A673 (cell line): ENCODE measurements at regions not wholly inside any gene's neighbourhood (a gene's known extent, or its start where the extent isn't known, plus 50 kb on each side); places are given as distances from the start of the nearest gene placed in this dataset.
"Not testable (repeated sequence)": the region's sequence is repeated elsewhere in the genome, so short reads cannot be mapped to it uniquely, and the experiment has no call there.

Experiments
- BruUV-seq: library from RNA; stranded (reverse); fragments of 400-500 nt; replicated peaks from 2 replicates; lab custom pipeline; 2021; lab: Mats Ljungman, UMichigan
- CTCF ChIA-PET: fragments of 300-600 bp; sonication (Branson Sonifier 250); formaldehyde crosslinking; loops from one replicate; lab custom pipeline; 2022; ENCODE audit warnings: antibody characterized with exemption; lab: Charles Lee
- POLR2A ChIA-PET: fragments of 300-600 bp; sonication (Branson Sonifier 250); formaldehyde crosslinking; loops from one replicate; lab custom pipeline; 2022; ENCODE audit warnings: antibody characterized with exemption; ENCODE audit not compliant: low non-redundant PET; lab: Charles Lee
- DNase-seq: peaks from one replicate; pipeline ENCODE4 v3.0.0-alpha.2; 2015; ENCODE audit warnings: low spot score
- H3K27ac ChIP-seq: fragments of 200-600 bp; sonication (generic); 2 replicates; pipeline ENCODE4 v1.5.1; 2016; ENCODE audit warnings: mixed run types, low read depth, mild to moderate bottlenecking, mixed read lengths, antibody characterized with exemption, low read length; ENCODE audit not compliant: poor library complexity, severe bottlenecking
- H3K27me3 ChIP-seq: fragments of 200-600 bp; sonication (generic); replicated peaks from 2 replicates; pipeline ENCODE4 v1.6.1; 2017; ENCODE audit warnings: mixed run types, low read depth, mild to moderate bottlenecking, mixed read lengths, antibody characterized with exemption, low read length; ENCODE audit not compliant: insufficient read depth, poor library complexity
- H3K36me3 ChIP-seq: fragments of 200-600 bp; sonication (generic); 2 replicates; pipeline ENCODE4 v1.6.1; 2016; ENCODE audit warnings: mixed run types, mild to moderate bottlenecking, mixed read lengths, antibody characterized with exemption, low read length; ENCODE audit not compliant: insufficient read depth, poor library complexity, severe bottlenecking
- H3K4me1 ChIP-seq: fragments of 200-600 bp; sonication (generic); 2 replicates; pipeline ENCODE4 v1.6.1; 2017; ENCODE audit warnings: mixed run types, mild to moderate bottlenecking, mixed read lengths, antibody characterized with exemption, low read length; ENCODE audit not compliant: insufficient read depth, poor library complexity, severe bottlenecking
- H3K4me3 ChIP-seq: fragments of 200-600 bp; sonication (generic); 2 replicates; pipeline ENCODE4 v1.5.1; 2016; ENCODE audit warnings: low read depth, mixed run types, mild to moderate bottlenecking, mixed read lengths, low read length; ENCODE audit not compliant: poor library complexity, severe bottlenecking
- H3K9me3 ChIP-seq: fragments of 200-600 bp; sonication (generic); 2 replicates; pipeline ENCODE4 v1.6.1; 2016; ENCODE audit warnings: mixed run types, low read depth, mild to moderate bottlenecking, mixed read lengths, antibody characterized with exemption, low read length; ENCODE audit not compliant: poor library complexity, severe bottlenecking
- CTCF ChIP-seq: fragments of 300-800, 200-600 bp; sonication (generic); conservative IDR thresholded peaks from 2 replicates; pipeline ENCODE4 v1.5.1; 2017; ENCODE audit warnings: low read depth, mild to moderate bottlenecking, antibody characterized with exemption, low read length, moderate library complexity, mixed read lengths
- EZH2 ChIP-seq: fragments of 200-600 bp; sonication (generic); IDR thresholded peaks from 2 replicates; pipeline ENCODE4 v1.6.1; 2017; ENCODE audit warnings: borderline replicate concordance, low read depth, mild to moderate bottlenecking, mixed read lengths, antibody characterized with exemption, low read length; ENCODE audit not compliant: poor library complexity, severe bottlenecking
- intact Hi-C: fragments of 100-400 bp; cut with micrococcal nuclease; formaldehyde crosslinking; loops from one replicate; pipeline ENCODE4 v1.10.0; 2022; ENCODE audit not compliant: unreplicated experiment

DNA sequence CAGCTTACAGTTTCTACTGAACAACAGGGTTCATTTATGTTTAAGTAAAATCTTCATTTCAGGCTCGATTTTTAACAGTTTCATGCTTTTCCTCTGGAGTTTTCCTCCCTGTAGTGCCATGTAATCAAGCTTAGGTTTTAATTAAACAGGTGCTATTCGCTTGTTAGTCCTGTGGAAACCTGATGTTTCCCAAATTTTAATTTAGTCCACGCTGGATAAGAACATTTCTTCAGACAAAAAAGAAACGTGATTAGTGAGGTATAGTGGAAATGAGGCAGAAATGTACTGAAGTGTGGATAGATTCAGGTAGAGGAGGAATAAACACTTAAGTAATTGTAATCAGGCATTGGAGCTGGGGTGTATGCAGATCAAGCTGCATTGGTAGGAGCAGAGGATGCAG, 1217.5 kb downstream of the AACS start:
- H3K4me3 ChIP-seq: no peak overlapping the region
- TF ChIP-seq CTCF (no peak), EZH2 (no peak)
- intact Hi-C loops: no loop called here
- H3K9me3 ChIP-seq: no peaks in the 10 kb centered on the region
- no peaks in the 10 kb centered on the region for H3K4me1 ChIP-seq
- no peaks in the 10 kb centered on the region for H3K36me3 ChIP-seq
- H3K27me3 ChIP-seq: no peaks in the 10 kb centered on the region
- BruUV-seq: no TSS peak
- H3K27ac ChIP-seq: no peak overlapping the region
- ChIA-PET CTCF (no interaction called here), POLR2A (no interaction called here)
- DNase-seq: no peak

DNA sequence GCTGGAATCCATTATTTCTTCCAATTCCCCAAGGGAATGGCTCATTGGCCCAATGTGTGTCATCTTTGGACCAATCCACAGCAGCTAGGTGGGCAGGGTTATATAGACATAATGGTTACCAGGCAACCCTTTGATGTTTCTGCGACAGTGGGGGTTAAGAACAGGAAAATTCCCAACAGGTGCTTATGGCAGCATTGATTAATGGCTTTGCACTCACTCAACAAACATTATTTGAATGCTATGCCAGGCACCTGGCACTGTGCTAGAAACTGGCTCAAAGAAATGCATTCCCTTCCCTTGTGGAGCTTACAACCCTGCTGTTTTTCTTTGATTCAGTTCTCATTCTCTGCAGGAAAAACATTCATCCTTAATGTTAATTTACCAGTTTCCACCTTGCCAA, 1221.0 kb downstream of the AACS start:
- Histone ChIP-seq H3K4me1 (no peaks in the 10 kb centered on the region), H3K27ac (no peak overlapping the region), H3K36me3 (no peaks in the 10 kb centered on the region), H3K4me3 (no peak overlapping the region), H3K27me3 (no peaks in the 10 kb centered on the region), H3K9me3 (no peaks in the 10 kb centered on the region)
- intact Hi-C loops: no loop called here
- no TSS peak for BruUV-seq
- ChIA-PET CTCF (no interaction called here), POLR2A (no interaction called here)
- DNase-seq: no peak
- TF ChIP-seq EZH2: no peak
- TF ChIP-seq CTCF: no peak

- DNase-seq: no peak
- intact Hi-C loops: no loop called here
- no TSS peak for BruUV-seq
- H3K9me3 ChIP-seq: no peaks in the 10 kb centered on the region
- no peak overlapping the region for H3K27ac ChIP-seq
- TF ChIP-seq CTCF (no peak), EZH2 (no peak)
- ChIA-PET POLR2A (no interaction called here), CTCF (no interaction called here)
- no peak overlapping the region for H3K4me3 ChIP-seq
- no peaks in the 10 kb centered on the region for H3K27me3 ChIP-seq
- no peaks in the 10 kb centered on the region for H3K4me1 ChIP-seq
- H3K36me3 ChIP-seq: no peaks in the 10 kb centered on the region
Measured at GRCh38 chr12:126290456-126290855, 1225.2 kb downstream of the AACS start.

DNA sequence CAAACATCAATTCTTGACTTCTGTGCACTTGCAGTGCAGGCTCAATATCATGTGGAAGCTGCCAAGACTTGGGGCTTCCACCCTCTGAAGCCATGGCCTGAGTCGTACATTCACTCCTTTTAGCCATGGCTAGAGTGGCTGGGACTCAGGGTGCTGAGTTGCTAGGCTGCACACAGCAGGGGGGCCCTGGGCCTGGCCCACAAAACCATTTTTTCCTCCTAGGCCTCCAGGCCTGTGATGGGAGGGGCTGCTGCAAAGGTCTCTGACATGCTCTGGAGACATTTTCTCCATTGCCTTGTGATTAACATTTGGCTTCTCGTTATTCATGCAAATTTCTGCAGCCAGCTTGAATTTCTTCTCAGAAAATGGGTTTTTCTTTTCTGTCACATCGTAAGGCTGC, 1226.8 kb downstream of the AACS start:
- DNase-seq, POLR2A ChIA-PET, H3K9me3 ChIP-seq, H3K27me3 ChIP-seq, H3K4me3 ChIP-seq, CTCF ChIA-PET, intact Hi-C loops, BruUV-seq, H3K4me1 ChIP-seq, H3K27ac ChIP-seq, H3K36me3 ChIP-seq: not testable (repeated sequence)
